Urinary bladder (tissue), 3 donors: ENCODE measurements at regions not wholly inside any gene's neighbourhood (a gene's known extent, or its start where the extent isn't known, plus 50 kb on each side); places are given as distances from the start of the nearest gene placed in this dataset.

Experiments used
- DNase-seq: peaks from one replicate; pipeline ENCODE4 v3.0.0-alpha.2; 2015; ENCODE audit errors: extremely low spot score
- H3K27ac ChIP-seq: one replicate; pipeline ENCODE4 v1.5.1; 2013; ENCODE audit warnings: low read depth, mild to moderate bottlenecking, moderate library complexity
- H3K36me3 ChIP-seq: one replicate; pipeline ENCODE4 v1.6.1; 2013; ENCODE audit warnings: mild to moderate bottlenecking, moderate library complexity; ENCODE audit not compliant: insufficient read depth
- H3K4me1 ChIP-seq: one replicate; pipeline ENCODE4 v1.6.1; 2013; ENCODE audit warnings: mild to moderate bottlenecking, moderate library complexity; ENCODE audit not compliant: insufficient read depth
- H3K4me3 ChIP-seq: one replicate; pipeline ENCODE4 v1.5.1; 2013; ENCODE audit warnings: low read depth, low read length
- WGBS: extraction: QIAGEN DNeasy Blood & Tissue Kit; methylation state at CpG from one replicate; pipeline ENCODE4 v1.1.7; 2013; 5-methylcytosine and 5-hydroxymethylcytosine counted together
- donor health status: healthy with polysubstance abuse.
- donor health status: healthy.

DNA sequence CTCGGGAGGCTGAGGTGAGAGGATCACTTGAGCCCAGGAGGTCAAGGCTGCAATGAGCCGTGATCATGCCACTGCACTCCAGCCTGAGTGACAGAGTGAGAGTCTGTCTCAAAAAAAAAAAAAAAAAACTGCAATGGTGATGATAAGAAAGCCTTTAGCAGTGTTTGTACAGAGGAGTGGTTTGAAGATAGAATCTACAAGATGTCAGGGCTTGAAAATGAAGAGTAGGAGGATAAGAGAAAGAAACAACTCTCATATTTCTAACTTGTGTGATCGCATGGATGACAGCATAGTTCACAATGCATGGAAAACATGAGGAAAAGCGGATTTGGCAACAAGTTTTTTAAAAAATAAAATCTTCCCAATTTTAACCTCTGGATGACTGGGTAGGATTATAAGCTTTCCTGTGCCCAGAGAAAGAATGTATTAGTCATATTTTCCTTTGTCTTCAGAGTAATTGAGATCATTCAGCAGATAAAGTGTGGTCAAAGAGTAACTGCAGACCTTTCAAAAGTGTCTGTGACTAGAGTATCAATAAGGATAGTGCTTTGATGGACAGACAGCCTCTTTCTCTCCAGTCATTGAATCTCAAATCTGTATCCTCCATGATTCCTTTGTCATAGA is 328.1 kb downstream of the CASP12 start:
- Histone ChIP-seq H3K4me3 (no peak overlapping the region), H3K27ac (no peak overlapping the region), H3K4me1 (no peaks in the 10 kb centered on the region), H3K36me3 (no peaks in the 10 kb centered on the region)
- DNase-seq, result no peak
- WGBS, result 81% methylated on average over 4 of the region's 4 CpGs

DNA sequence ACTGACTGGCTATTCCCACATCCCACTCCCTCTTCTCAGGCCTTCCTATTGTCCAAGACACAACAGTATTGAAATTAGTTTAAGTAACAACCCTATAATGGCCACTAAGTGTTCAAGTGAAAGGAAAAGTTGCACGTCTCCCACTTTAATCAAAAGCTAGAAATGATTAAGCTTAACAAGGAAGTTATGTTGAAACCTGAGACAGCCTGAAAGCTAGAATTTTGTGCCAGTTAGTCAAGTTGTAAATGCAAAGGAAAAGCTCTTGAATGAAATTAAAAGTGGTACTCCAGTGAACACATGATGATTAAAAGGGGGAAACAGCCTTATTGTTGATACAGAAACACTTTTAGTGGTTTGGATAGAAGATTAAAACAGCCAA is 332.7 kb downstream of the CASP12 start:
- Histone ChIP-seq H3K36me3 (no peaks in the 10 kb centered on the region), H3K4me1 (no peaks in the 10 kb centered on the region), H3K27ac (no peak overlapping the region), H3K4me3 (no peak overlapping the region)
- DNase-seq, result no peak
- 34% methylated on average over 1 of the region's 1 CpG for WGBS

DNA sequence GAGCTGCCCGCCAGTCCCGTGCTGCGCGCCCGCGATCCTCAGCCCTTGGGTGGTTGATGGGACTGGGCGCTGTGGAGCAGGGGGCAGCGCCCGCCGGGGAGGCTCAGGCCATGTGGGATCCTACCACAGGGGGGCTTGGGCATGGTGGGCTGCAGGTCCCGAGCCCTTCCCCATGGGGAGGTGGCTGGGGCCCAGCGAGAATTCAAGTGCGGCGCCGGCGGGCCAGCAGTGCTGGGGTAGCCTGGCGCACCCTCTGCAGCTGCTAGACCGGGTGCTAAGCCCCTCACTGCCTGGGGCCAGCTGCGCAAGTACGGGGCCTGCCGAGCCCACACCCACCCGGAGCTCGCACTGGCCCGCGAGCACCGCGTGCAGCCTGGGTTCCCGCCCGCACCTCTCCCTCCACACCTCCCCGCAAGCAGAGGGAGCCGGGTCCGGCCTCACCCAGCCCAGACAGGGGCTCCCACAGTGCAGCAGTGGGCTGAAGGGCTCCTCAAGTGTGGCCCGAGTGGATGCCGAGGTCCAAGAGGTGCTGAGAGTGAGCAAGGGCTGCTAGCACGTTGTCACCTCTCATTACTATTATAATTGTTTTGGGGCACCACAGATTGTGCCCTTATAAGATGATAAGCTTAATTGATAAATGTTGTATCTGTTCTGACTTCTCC is 333.2 kb downstream of the CASP12 start:
- H3K4me1 ChIP-seq, result no peaks in the 10 kb centered on the region
- no peak overlapping the region for H3K27ac ChIP-seq
- no peak for DNase-seq
- WGBS, result 97% methylated on average over 35 of the region's 35 CpGs
- H3K4me3 ChIP-seq, result no peak overlapping the region
- H3K36me3 ChIP-seq, result no peaks in the 10 kb centered on the region

DNA sequence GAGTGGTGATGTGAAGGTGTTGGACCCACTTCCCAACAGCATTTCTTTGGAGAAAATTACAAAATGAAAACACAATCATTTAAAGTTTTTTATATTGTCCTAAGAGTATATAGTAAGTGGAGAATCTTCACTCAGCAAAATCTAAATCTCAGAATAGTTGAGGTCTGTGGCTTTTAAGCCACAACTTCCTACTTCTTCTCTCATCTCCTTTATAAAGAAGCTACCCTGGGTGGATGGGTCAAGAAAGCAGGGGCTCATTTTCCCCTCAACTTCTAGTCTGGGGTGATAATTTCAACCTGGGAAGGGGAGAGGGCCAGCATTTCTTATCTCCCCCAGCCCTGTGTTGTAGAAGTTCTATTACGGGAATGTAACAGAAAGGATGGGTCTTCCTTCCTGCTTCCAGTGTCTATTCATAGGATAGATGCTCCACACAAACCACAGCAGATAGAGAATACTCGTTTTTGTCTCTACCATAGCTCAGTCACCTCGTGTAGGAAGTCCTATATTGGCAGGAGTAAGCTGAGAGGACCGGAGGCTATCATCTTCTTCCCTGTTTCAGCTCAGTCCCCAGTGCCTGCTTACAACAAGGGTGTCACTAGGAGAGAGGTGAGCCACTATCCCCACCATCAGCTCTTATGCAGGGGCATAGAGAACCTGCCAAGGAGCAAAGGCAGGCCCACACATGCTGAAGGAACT is 341.5 kb downstream of the CASP12 start:
- DNase-seq, result no peak
- WGBS, result 70% methylated on average over 4 of the region's 4 CpGs
- no peak overlapping the region for H3K27ac ChIP-seq
- H3K4me1 ChIP-seq, result no peaks in the 10 kb centered on the region
- no peak overlapping the region for H3K4me3 ChIP-seq
- H3K36me3 ChIP-seq, result no peaks in the 10 kb centered on the region

DNA sequence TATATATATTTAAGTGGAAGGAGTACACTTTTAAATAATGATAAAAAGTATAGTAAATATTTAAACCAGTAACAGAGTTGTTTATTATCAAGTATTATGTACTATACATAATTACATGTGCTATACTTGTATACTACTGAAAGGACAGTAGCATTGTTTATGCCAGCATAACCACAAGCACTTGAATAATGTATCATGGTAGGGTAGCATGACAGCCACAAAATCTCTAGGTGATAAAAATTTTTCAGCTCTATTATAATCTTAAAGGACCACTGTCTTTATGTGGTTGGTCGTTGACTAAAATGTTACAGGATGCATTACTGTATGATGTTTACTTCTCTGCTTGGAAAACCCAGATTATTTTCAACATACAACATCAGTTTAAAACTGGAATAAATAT is 349.2 kb downstream of the CASP12 start:
- DNase-seq, result no peak
- Histone ChIP-seq H3K4me1 (no peaks in the 10 kb centered on the region), H3K27ac (no peak overlapping the region), H3K36me3 (no peaks in the 10 kb centered on the region), H3K4me3 (no peak overlapping the region)
- WGBS, result 58% methylated on average over 1 of the region's 1 CpG

DNA sequence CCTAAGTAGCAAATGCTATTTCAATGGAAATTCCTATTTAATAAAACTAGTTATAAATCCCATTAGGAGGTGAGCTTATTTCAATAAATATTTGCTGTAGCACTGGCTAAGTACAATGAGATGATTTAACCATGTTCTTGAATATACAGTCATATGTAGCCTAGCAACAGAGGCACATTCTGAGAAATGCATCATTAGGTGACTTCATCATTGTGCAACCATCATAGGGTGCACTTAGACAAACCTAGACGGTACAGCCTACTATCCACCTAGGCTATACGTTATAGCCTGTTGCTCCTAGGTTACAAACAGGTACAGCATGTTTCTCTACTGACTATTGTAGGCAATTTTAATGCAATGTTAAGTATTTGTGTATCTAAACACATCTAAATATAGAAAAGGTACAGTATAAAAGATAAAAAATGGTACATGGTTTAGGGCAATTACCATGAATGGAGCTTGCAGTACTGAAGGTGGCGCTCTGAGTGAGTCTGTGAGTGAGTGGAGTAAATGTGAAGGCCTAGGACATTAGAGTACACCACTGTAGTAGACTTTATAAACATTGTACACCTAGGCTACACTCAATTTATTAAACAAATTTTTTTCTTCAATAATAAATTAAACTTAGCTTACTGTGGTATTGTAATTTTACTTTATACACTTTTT is 350.1 kb downstream of the CASP12 start:
- WGBS, result 95% methylated on average over 3 of the region's 3 CpGs

DNA sequence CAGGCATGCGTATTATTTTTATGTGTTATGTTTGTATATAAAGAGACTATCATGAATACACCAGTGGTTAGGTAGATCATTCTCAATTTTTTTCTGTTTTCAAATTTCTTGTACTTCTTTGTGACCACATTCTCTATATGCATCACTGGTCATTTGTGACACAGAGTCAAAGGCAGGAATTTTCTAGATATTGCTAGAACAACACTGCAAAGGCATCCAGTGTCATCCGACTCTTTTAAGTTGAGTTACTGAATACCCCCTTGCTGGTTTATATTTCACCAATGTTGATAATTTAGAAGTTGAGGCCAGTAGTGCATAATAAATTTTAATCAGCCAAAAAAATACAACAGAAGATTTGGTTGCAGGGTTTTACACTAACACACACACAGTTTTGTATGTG is 351.8 kb downstream of the CASP12 start:
- H3K27ac ChIP-seq, result no peak overlapping the region
- H3K4me1 ChIP-seq, result no peaks in the 10 kb centered on the region
- no peaks in the 10 kb centered on the region for H3K36me3 ChIP-seq
- H3K4me3 ChIP-seq, result no peak overlapping the region
- DNase-seq, result no peak
- WGBS, result 89% methylated on average over 2 of the region's 2 CpGs

More for the DNA sequence above, 350.1 kb downstream of the CASP12 start:
- DNase-seq, result no peak
- no peak overlapping the region for H3K27ac ChIP-seq
- no peak overlapping the region for H3K4me3 ChIP-seq
- H3K36me3 ChIP-seq, result no peaks in the 10 kb centered on the region
- no peaks in the 10 kb centered on the region for H3K4me1 ChIP-seq

DNA sequence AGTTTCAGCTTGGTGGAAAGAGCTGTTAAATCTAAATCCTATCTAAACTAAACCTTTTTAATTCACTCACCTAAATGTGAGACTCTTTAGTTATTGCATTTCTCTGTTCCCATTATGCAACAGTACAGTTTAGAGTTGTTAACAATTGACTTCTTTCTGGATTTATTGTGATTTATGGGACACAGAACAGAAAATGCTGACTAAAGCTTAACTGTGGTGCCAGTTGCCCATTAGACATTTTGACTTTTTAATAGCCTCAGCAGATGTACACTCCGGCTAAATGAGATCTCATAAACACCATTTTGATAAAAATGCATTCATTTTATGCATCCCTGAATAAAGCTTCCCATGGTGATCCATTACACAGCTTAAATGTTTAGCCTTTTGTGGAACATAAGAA is 356.6 kb downstream of the CASP12 start:
- no peaks in the 10 kb centered on the region for H3K4me1 ChIP-seq
- DNase-seq, result no peak
- WGBS, result 27% methylated on average over 1 of the region's 1 CpG
- H3K4me3 ChIP-seq, result no peak overlapping the region
- no peak overlapping the region for H3K27ac ChIP-seq
- no peaks in the 10 kb centered on the region for H3K36me3 ChIP-seq

DNA sequence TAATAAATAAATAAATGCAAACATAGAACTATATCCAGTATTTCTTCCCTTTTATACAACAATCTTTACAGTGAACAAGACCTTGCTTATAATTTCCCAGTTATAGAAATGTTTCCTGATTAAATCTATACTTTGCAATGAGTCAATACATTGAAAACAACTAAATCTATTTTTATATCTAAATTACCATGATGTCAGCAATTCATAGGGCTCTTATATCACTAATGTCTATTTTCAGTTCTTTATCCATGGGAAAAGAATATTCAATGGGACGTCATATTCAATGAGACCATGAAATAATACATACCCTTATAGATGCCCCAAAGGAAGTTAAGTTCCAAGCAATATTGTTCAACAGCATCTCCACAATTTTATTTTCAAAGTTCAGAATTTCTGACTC is 359.9 kb downstream of the CASP12 start:
- 92% methylated on average over 1 of the region's 1 CpG for WGBS
- H3K4me3 ChIP-seq, result no peak overlapping the region
- no peak overlapping the region for H3K27ac ChIP-seq
- DNase-seq, result no peak
- no peaks in the 10 kb centered on the region for H3K4me1 ChIP-seq
- no peaks in the 10 kb centered on the region for H3K36me3 ChIP-seq

DNA sequence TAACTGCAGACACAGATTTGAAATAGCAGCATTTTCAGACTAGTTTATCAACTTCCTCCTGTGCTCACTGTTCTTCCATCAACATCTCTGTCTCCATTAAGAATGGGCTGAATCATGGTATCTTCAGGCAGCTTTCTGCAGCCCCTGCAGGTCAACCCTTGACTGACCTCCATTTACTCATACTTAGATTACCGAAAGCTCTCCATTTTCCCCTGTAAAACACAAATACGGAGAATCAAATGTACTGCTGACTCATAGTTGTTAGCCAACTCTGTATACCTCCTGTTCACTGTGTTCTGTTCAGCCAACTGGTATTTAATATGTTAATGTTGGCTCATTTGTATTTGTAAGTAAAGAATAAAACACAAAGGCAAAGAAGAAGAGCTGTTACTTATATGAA is 364.0 kb downstream of the CASP12 start:
- 76% methylated on average over 2 of the region's 2 CpGs for WGBS
- H3K27ac ChIP-seq, result no peak overlapping the region

DNA sequence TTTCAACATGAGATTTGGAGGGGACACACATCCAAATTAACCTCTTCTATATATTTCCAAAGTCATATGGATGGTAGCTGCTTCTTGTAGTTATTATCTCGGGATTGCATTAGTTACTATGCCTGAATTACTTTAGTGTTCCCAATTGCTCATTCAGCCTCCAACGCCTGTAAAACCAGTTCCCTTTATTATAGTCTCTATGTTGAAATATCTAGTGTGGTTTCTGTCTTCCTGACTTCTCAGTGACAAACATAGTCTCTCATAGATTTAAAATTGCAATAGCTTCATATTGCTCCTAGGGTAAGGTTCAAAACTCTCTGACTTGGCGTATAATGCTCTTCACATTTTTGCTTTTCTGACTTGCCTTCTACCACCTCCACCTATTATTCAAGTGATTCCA is 366.4 kb downstream of the CASP12 start:
- Histone ChIP-seq H3K27ac (no peak overlapping the region), H3K4me1 (no peaks in the 10 kb centered on the region), H3K4me3 (no peak overlapping the region), H3K36me3 (no peaks in the 10 kb centered on the region)
- DNase-seq, result no peak
- WGBS, result 59% methylated on average over 3 of the region's 3 CpGs

More for the DNA sequence above, 364.0 kb downstream of the CASP12 start:
- no peak for DNase-seq
- no peaks in the 10 kb centered on the region for H3K36me3 ChIP-seq
- H3K4me1 ChIP-seq, result no peaks in the 10 kb centered on the region
- H3K4me3 ChIP-seq, result no peak overlapping the region

DNA sequence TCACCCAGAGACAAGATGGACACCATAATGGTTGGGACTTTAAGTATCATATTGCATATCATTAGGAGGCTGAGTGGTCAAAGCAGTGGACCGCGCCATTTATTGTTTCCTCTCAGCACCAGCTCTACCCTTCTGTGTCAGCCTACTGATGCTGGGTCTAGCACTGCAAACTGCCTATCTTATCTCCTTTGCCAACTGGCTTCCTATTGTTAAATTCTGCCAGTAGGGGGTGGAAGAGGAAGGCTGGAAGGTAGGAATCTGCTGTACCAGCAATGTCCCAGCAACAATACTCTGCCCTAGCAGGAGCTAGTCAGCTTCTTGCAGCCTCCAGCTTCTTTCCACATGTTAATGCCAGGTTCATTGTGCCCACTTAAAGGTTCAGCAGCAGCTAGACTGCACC is 367.1 kb upstream of the PDGFD start:
- Histone ChIP-seq H3K36me3 (no peaks in the 10 kb centered on the region), H3K4me1 (no peaks in the 10 kb centered on the region), H3K27ac (no peak overlapping the region), H3K4me3 (no peak overlapping the region)
- WGBS, result 94% methylated on average over 2 of the region's 2 CpGs
- DNase-seq, result no peak

DNA sequence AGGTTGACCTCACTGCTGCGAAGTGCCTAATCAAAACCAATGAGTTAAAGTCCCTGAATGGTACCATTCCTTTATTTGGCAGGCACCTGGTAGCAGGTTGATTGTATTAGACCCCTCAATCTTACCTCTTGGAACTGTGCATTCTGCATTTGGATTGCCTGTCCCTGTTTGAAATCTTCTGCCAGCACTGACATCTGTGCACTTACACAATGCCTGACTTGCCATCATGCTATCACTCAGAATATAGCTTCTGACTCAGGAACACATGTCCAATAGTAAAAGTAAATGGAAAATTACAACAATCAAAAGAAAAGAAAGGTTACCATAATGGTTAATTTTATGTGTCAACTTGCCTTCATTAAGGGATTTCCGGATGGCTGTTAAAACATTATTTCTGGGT is 366.0 kb upstream of the PDGFD start:
- no peak overlapping the region for H3K27ac ChIP-seq
- DNase-seq, result no peak
- H3K4me1 ChIP-seq, result no peaks in the 10 kb centered on the region
- H3K36me3 ChIP-seq, result no peaks in the 10 kb centered on the region
- H3K4me3 ChIP-seq, result no peak overlapping the region
- WGBS, result 89% methylated on average over 2 of the region's 2 CpGs

DNA sequence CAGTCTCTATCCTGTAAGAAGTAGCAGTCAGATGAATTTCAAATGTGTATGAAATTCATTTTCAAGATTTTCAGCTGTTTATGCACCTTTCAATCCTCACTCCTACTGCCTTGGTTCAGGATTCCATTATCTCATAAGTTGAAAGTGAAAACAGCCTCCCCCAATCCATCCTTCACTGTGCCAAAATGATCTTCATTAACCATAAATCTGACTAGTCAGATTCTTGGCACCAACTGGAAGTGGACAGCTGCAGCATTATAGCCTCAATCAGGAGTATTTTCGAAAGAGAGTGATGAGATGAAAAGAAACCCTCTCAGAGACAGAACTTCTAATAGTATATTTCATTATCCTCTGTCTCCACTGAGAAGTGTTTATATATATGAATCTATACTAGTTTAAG is 365.3 kb upstream of the PDGFD start:
- DNase-seq, result no peak
- WGBS, result 44% methylated on average over 1 of the region's 1 CpG
- no peak overlapping the region for H3K4me3 ChIP-seq
- no peaks in the 10 kb centered on the region for H3K36me3 ChIP-seq
- H3K4me1 ChIP-seq, result no peaks in the 10 kb centered on the region
- no peak overlapping the region for H3K27ac ChIP-seq
